Fibroblast of mammary gland (primary cell): ENCODE measurements at regions not wholly inside any gene's neighbourhood (a gene's known extent, or its start where the extent isn't known, plus 50 kb on each side); places are given as distances from the start of the nearest gene placed in this dataset.

Experiments used
- DNase-seq: peaks from one replicate; pipeline ENCODE4 v3.0.0-alpha.2; 2010; ENCODE audit warnings: low read depth
- H3K4me3 ChIP-seq: 2 replicates; pipeline ENCODE4 v1.5.1; 2011; ENCODE audit warnings: low read depth, mild to moderate bottlenecking, low read length, moderate library complexity; ENCODE audit not compliant: control insufficient read depth
- CTCF ChIP-seq: conservative IDR thresholded peaks from 2 replicates; pipeline ENCODE4 v1.5.1; 2011; ENCODE audit warnings: low read depth, low read length, inconsistent platforms; ENCODE audit not compliant: control insufficient read depth, insufficient read depth

GRCh38 chr6:139743664-139744437 is 369.4 kb upstream of the CITED2 start:
- DNase-seq, result peak; percentile 95
- TF ChIP-seq CTCF, result no peak

GRCh38 chr6:139742671-139743070 is 368.2 kb upstream of the CITED2 start:
- no peak for DNase-seq
- no peak for TF ChIP-seq CTCF

More at GRCh38 chr6:139743664-139744437, 369.4 kb upstream of the CITED2 start:
- no peak overlapping the region for H3K4me3 ChIP-seq

GRCh38 chr6:139738801-139739455 is 364.5 kb upstream of the CITED2 start:
- H3K4me3 ChIP-seq, result no peak overlapping the region
- no peak for TF ChIP-seq CTCF
- DNase-seq, result peak; percentile 25

More at GRCh38 chr6:139742671-139743070, 368.2 kb upstream of the CITED2 start:
- no peak overlapping the region for H3K4me3 ChIP-seq

GRCh38 chr6:139736325-139736906 is 362.0 kb upstream of the CITED2 start:
- no peak for DNase-seq
- TF ChIP-seq CTCF, result no peak
- H3K4me3 ChIP-seq, result no peak overlapping the region

GRCh38 chr6:139732451-139732850 is 358.0 kb upstream of the CITED2 start:
- no peak overlapping the region for H3K4me3 ChIP-seq
- TF ChIP-seq CTCF, result no peak
- DNase-seq, result peak; percentile 87

GRCh38 chr6:139730340-139730974 is 356.0 kb upstream of the CITED2 start:
- no peak for DNase-seq
- no peak overlapping the region for H3K4me3 ChIP-seq
- TF ChIP-seq CTCF, result no peak
